ENCODE measurements at regions not wholly inside any gene's neighbourhood (a gene's known extent, or its start where the extent isn't known, plus 50 kb on each side); places are given as distances from the start of the nearest gene placed in this dataset.

- TF ChIP-seq POLR2A (IDR thresholded peaks at IDR 0.05) (no peak), EP300 (IDR thresholded peaks at IDR 0.05) (no peak)
Measured at GRCh38 chr11:56849250-56849649, 100.8 kb upstream of the OR9G4 start.

All from suprapubic skin (tissue), 2 donors.